ENCODE measurements at regions not wholly inside any gene's neighbourhood (a gene's known extent, or its start where the extent isn't known, plus 50 kb on each side); places are given as distances from the start of the nearest gene placed in this dataset.

DNA sequence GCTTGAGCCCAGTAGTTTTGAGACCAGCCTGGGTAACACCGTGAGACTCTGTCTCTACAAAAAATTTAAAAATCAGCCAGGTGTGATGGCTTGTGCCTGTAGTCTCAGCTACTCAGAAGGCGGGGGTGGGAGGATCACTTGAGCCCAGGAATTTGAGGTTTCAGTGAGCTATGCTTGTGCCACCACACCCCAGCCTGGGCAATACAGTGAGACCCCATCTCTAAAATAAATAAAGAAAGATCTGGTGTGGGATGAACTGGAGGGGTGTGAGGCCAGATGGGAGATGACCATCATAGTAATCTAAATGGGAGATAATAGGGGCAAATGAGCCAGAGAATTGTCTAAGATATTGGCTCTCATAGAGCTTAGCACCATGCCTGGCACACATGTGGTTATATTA is 60.1 kb upstream of the TRABD2B start:
- no peaks in the 10 kb centered on the region for H3K9me3 ChIP-seq
- H3K27me3 ChIP-seq, result no peaks in the 10 kb centered on the region
- no peak overlapping the region for H3K27ac ChIP-seq
- TF ChIP-seq POLR2A (IDR thresholded peaks at IDR 0.05), result no peak
- TF ChIP-seq, protein P1, sequence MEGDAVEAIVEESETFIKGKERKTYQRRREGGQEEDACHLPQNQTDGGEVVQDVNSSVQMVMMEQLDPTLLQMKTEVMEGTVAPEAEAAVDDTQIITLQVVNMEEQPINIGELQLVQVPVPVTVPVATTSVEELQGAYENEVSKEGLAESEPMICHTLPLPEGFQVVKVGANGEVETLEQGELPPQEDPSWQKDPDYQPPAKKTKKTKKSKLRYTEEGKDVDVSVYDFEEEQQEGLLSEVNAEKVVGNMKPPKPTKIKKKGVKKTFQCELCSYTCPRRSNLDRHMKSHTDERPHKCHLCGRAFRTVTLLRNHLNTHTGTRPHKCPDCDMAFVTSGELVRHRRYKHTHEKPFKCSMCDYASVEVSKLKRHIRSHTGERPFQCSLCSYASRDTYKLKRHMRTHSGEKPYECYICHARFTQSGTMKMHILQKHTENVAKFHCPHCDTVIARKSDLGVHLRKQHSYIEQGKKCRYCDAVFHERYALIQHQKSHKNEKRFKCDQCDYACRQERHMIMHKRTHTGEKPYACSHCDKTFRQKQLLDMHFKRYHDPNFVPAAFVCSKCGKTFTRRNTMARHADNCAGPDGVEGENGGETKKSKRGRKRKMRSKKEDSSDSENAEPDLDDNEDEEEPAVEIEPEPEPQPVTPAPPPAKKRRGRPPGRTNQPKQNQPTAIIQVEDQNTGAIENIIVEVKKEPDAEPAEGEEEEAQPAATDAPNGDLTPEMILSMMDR (IDR thresholded peaks at IDR 0.05), result no peak
- WGBS, 4 donors, result 89 to 100% (median 93%) methylated on average over 2 of the region's 2 CpGs
- intact Hi-C loops (cut with DNase I), result loop anchor here in 2 of 10 donors (2.0 to 5.0 kb wide), 2 partner anchors 110 to 318 kb away; no protein-coding TSS in a partner anchor
- peaks cover 0 to 12% (median 2%) of the 10 kb centered on the region in 12 donors for H3K4me1 ChIP-seq
- no peak for ATAC-seq
- no peak overlapping the region for H3K4me3 ChIP-seq
- no peak for DNase-seq
- H3K36me3 ChIP-seq, result no peaks in the 10 kb centered on the region

DNA sequence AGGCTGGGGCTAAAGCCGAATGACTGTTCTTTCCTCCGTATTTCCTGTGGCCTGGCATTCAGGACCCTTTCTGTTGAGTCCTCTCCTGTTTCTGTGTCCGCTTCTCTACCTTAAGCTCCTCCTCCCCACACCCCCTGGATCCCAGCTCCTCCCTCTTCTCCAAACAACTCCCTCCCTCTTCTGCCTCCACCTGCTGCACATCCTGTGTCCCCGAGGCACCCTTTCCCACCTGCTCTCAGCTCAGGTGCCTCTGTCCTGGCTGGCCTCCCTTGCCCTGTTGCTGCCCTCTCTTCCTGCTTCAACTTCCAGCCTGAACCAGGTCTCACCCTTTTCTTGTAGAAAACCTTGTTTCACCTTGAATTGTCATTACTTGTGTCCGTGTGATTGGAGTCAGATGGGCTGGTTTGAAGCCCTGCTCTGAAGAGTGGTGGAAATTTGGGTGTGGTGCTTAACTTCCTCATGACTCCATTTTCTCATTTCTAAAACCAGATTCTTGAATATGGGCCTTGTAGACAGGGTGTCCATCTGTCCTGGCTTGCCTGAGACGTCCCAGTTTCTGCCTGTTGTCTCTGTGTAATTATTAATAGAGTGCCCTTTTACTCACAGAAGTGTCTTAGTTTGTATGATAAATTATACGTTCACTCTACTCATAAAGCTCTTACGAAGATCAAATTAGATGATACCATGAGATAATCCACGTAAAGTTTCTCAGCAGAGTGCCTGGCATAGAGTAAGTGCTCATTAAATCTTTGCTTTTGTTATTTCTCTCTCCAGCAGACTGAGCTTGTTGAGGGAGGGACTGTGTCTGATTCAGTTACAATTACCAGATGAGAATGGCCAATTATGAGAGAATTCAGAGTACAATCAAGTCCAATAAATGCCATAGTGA is 58.9 kb upstream of the TRABD2B start:
- ATAC-seq (no peak), DNase-seq (no peak)
- no peak for TF ChIP-seq POLR2A (IDR thresholded peaks at IDR 0.05)
- TF ChIP-seq, protein P1 (IDR thresholded peaks at IDR 0.05), result no peak
- intact Hi-C loops (cut with DNase I), result loop anchor here in 2 of 10 donors (2.0 to 5.0 kb wide), 2 partner anchors 109 to 317 kb away; no protein-coding TSS in a partner anchor
- WGBS, 4 donors, result 76 to 83% (median 78%) methylated on average over 9 of the region's 9 CpGs
- Histone ChIP-seq H3K27me3 (no peaks in the 10 kb centered on the region), H3K4me3 (no peak overlapping the region), H3K36me3 (no peaks in the 10 kb centered on the region), H3K27ac (no peak overlapping the region), H3K9me3 (no peaks in the 10 kb centered on the region), H3K4me1 (peaks cover 0 to 13% (median 2%) of the 10 kb centered on the region in 12 donors)

DNA sequence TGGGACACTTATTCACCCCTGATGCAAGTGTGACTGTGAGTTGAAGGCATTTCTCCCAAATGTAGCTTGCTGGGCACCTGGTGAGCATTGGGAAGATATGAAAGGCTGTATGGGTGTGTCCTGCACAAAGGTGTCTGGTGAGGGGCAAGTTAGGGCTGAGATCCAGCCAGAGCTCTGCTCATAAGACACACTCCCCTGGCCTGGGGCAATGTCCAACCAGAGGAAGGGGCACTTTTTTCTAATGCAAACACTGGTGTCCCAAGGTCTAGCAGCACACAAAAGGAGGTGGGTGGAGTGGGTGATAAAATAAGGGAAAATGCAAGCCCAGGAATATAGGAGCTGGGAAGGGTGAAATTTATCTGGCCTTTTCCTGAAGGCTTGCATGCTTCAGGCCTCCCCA is 57.0 kb upstream of the TRABD2B start:
- no peak for ATAC-seq
- Histone ChIP-seq H3K4me1 (peaks cover 0 to 24% (median 2%) of the 10 kb centered on the region in 12 donors), H3K36me3 (no peaks in the 10 kb centered on the region), H3K4me3 (no peak overlapping the region), H3K9me3 (no peaks in the 10 kb centered on the region), H3K27ac (no peak overlapping the region), H3K27me3 (no peaks in the 10 kb centered on the region)
- intact Hi-C loops (cut with DNase I), result no loop called here
- no peak for DNase-seq
- TF ChIP-seq, protein P1 (IDR thresholded peaks at IDR 0.05), result no peak
- TF ChIP-seq POLR2A (IDR thresholded peaks at IDR 0.05), result no peak

DNA sequence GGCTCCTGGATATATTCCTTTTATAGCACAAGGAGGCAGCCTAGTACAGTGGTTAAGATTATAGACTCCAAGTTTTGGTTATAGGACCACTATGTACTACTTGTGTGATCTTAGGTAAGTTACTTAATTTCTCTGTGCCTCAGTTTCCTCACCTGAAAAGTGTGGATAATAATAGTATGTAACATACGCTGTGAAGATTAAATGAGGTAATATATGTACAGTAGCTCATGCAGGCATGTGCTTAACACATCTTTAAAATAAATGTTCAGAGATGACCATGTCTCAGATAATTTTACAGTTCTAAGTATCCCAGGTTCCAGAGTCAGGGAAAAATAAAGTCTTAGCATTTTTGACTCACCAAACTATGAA is 55.7 kb upstream of the TRABD2B start:
- peak overlapping the region in 1 of 12 donors; percentile 29 for H3K27ac ChIP-seq
- intact Hi-C loops (cut with DNase I), result no loop called here

More for the DNA sequence above, 55.7 kb upstream of the TRABD2B start:
- Histone ChIP-seq H3K4me1 (peaks cover 0 to 31% (median 8%) of the 10 kb centered on the region in 12 donors), H3K36me3 (no peaks in the 10 kb centered on the region), H3K27me3 (no peaks in the 10 kb centered on the region), H3K4me3 (no peak overlapping the region), H3K9me3 (no peaks in the 10 kb centered on the region)
- ATAC-seq (no peak), DNase-seq (no peak)
- 56 to 97% (median 93%) methylated on average over 1 of the region's 1 CpG for WGBS, 4 donors
- no peak for TF ChIP-seq POLR2A (IDR thresholded peaks at IDR 0.05)
- TF ChIP-seq, protein P1 (IDR thresholded peaks at IDR 0.05), result no peak

All from heart left ventricle (tissue), 16 donors.